Body of pancreas (tissue), 4 donors: ENCODE measurements at regions not wholly inside any gene's neighbourhood (a gene's known extent, or its start where the extent isn't known, plus 50 kb on each side); places are given as distances from the start of the nearest gene placed in this dataset.

Experiments
- ATAC-seq: fragments of 150-250 bp; one replicate; pipeline ENCODE4 v1.9.1; 2016
- DNase-seq, 4 donors: peaks; one replicate each; pipeline ENCODE4 v3.0.0-alpha.2; 2019
- H3K27ac ChIP-seq, 4 donors: fragments of 200-600 bp; sonication (generic); 1 replicate in 3 of 4; 2 replicates in 1 of 4; pipeline versions ENCODE4 v1.5.1 to v1.6.1; 2016 to 2019; ENCODE audit warnings: mild to moderate bottlenecking in 1 of 4, mixed read lengths in 1 of 4, moderate library complexity in 1 of 4
- H3K27me3 ChIP-seq, 2 donors: fragments of 200-600 bp; sonication (generic); one replicate each; pipeline ENCODE4 v1.6.0; 2016; ENCODE audit warnings: mild to moderate bottlenecking in 1 of 2
- H3K36me3 ChIP-seq, 2 donors: fragments of 200-600 bp; sonication (generic); replicated peaks in 1 of 2; 2 replicates each; pipeline ENCODE4 v1.5.1; 2016; ENCODE audit warnings: low read depth in 2 of 2; ENCODE audit not compliant: insufficient read depth in 1 of 2
- H3K4me1 ChIP-seq: fragments of 200-600 bp; sonication (generic); one replicate; pipeline ENCODE4 v1.6.0; 2016
- H3K4me3 ChIP-seq, 2 donors: fragments of 200-600 bp; sonication (generic); 1 replicate in 1 of 2; 2 replicates in 1 of 2; pipeline ENCODE4 v1.5.1; 2016 to 2019
- H3K9me3 ChIP-seq, 3 donors: fragments of 200-600 bp; sonication (generic); 1 replicate in 2 of 3; 2 replicates in 1 of 3; pipeline ENCODE4 v1.5.1; 2016
- CTCF ChIP-seq, 7 experiments: fragments of 450-650 bp in 4 of 7; fragments of 200-600 bp in 3 of 7; sonication (generic) in 3 of 7; IDR thresholded peaks; one replicate each; pipeline ENCODE4 v1.5.1; 2016 to 2019; ENCODE audit warnings: antibody characterized with exemption in 7 of 7
- POLR2A ChIP-seq, 3 donors: fragments of 450-650 bp; IDR thresholded peaks; one replicate each; pipeline ENCODE4 v1.6.1; 2016; ENCODE audit warnings: antibody characterized with exemption in 3 of 3, mild to moderate bottlenecking in 2 of 3
- WGBS, 2 donors: methylation state at CpG; one replicate each; pipeline ENCODE4 v1.1.5; 2017; 5-methylcytosine and 5-hydroxymethylcytosine counted together
- intact Hi-C: fragments of 100-400 bp; cut with DNase I; formaldehyde crosslinking; loops from one replicate; pipeline ENCODE4 v1.15.1; 2023

GRCh38 chr18:77765468-77765867, 515.8 kb downstream of the GALR1 start:
- no peak for ATAC-seq
- no peaks in the 10 kb centered on the region for H3K4me1 ChIP-seq
- intact Hi-C loops, result no loop called here

GRCh38 chr18:77766421-77766820, 516.8 kb downstream of the GALR1 start:
- no peak for DNase-seq
- intact Hi-C loops, result no loop called here
- H3K4me3 ChIP-seq, result no peak overlapping the region
- ATAC-seq, result no peak
- H3K27me3 ChIP-seq, result no peaks in the 10 kb centered on the region
- TF ChIP-seq POLR2A (IDR thresholded peaks at IDR 0.05), result no peak
- no peak for TF ChIP-seq CTCF (IDR thresholded peaks at IDR 0.05)
- no peaks in the 10 kb centered on the region for H3K9me3 ChIP-seq
- H3K4me1 ChIP-seq, result no peaks in the 10 kb centered on the region
- no peaks in the 10 kb centered on the region for H3K36me3 ChIP-seq
- 70 to 75% methylated on average over 9 of the region's 9 CpGs for WGBS, 2 donors
- no peak overlapping the region for H3K27ac ChIP-seq

More at GRCh38 chr18:77765468-77765867, 515.8 kb downstream of the GALR1 start:
- Histone ChIP-seq H3K36me3 (no peaks in the 10 kb centered on the region), H3K9me3 (no peaks in the 10 kb centered on the region), H3K27ac (no peak overlapping the region), H3K4me3 (no peak overlapping the region), H3K27me3 (no peaks in the 10 kb centered on the region)
- TF ChIP-seq CTCF (IDR thresholded peaks at IDR 0.05) (peak in 6 of 7 experiments; percentile 8 to 39 (median 30)), POLR2A (IDR thresholded peaks at IDR 0.05) (no peak)
- peak in 3 of 4 donors; percentile 7 to 22 (median 15) for DNase-seq
- 6 to 7% methylated on average over 9 of the region's 9 CpGs for WGBS, 2 donors

GRCh38 chr18:77772177-77772576, 522.5 kb downstream of the GALR1 start:
- ATAC-seq (no peak), DNase-seq (no peak)
- no peaks in the 10 kb centered on the region for H3K27me3 ChIP-seq
- no peaks in the 10 kb centered on the region for H3K4me1 ChIP-seq
- H3K9me3 ChIP-seq, result no peaks in the 10 kb centered on the region
- H3K36me3 ChIP-seq, result no peaks in the 10 kb centered on the region
- no peak overlapping the region for H3K27ac ChIP-seq
- no peak overlapping the region for H3K4me3 ChIP-seq
- intact Hi-C loops, result no loop called here
- TF ChIP-seq CTCF (IDR thresholded peaks at IDR 0.05) (no peak), POLR2A (IDR thresholded peaks at IDR 0.05) (no peak)
- 52 to 56% methylated on average over 5 of the region's 5 CpGs for WGBS, 2 donors

GRCh38 chr18:77776104-77776503, 526.5 kb downstream of the GALR1 start:
- Histone ChIP-seq H3K4me3 (no peak overlapping the region), H3K27me3 (no peaks in the 10 kb centered on the region), H3K9me3 (no peaks in the 10 kb centered on the region), H3K4me1 (no peaks in the 10 kb centered on the region), H3K27ac (no peak overlapping the region), H3K36me3 (no peaks in the 10 kb centered on the region)
- DNase-seq (no peak), ATAC-seq (no peak)
- intact Hi-C loops, result no loop called here
- WGBS, 2 donors, result 73 to 85% methylated on average over 12 of the region's 12 CpGs
- TF ChIP-seq POLR2A (IDR thresholded peaks at IDR 0.05) (no peak), CTCF (IDR thresholded peaks at IDR 0.05) (no peak)

- intact Hi-C loops, result no loop called here
- ATAC-seq (no peak), DNase-seq (no peak)
- no peaks in the 10 kb centered on the region for H3K9me3 ChIP-seq
- H3K27me3 ChIP-seq, result no peaks in the 10 kb centered on the region
- no peak overlapping the region for H3K27ac ChIP-seq
- no peaks in the 10 kb centered on the region for H3K36me3 ChIP-seq
- no peak overlapping the region for H3K4me3 ChIP-seq
- 64 to 70% methylated on average over 11 of the region's 11 CpGs for WGBS, 2 donors
- TF ChIP-seq POLR2A (IDR thresholded peaks at IDR 0.05), result no peak
- no peak for TF ChIP-seq CTCF (IDR thresholded peaks at IDR 0.05)
- no peaks in the 10 kb centered on the region for H3K4me1 ChIP-seq
Observed at GRCh38 chr18:77777163-77777562, 527.5 kb downstream of the GALR1 start.
